Lower leg skin (tissue), 4 donors: ENCODE measurements at regions not wholly inside any gene's neighbourhood (a gene's known extent, or its start where the extent isn't known, plus 50 kb on each side); places are given as distances from the start of the nearest gene placed in this dataset.

ENCODE experiments used
- DNase-seq, 2 donors: peaks; one replicate each; pipeline ENCODE4 v3.0.0-alpha.2; 2019; ENCODE audit warnings: low spot score in 2 of 2
- H3K4me3 ChIP-seq: fragments of 200-600 bp; sonication (generic); 2 replicates; pipeline ENCODE4 v1.5.1; 2017; ENCODE audit warnings: mild to moderate bottlenecking, low read depth; ENCODE audit not compliant: poor library complexity, severe bottlenecking
- POLR2A ChIP-seq, 2 donors: fragments of 450-650 bp; IDR thresholded peaks; one replicate each; pipeline ENCODE4 v1.6.1; 2016 to 2017; ENCODE audit warnings: antibody characterized with exemption in 2 of 2, mild to moderate bottlenecking in 1 of 2, moderate library complexity in 1 of 2
- WGBS, 2 donors: methylation state at CpG; one replicate each; pipeline ENCODE4 v1.1.5; 2018; 5-methylcytosine and 5-hydroxymethylcytosine counted together
- intact Hi-C: fragments of 100-400 bp; cut with DNase I; formaldehyde crosslinking; loops from one replicate; pipeline ENCODE4 v1.15.0; 2023; ENCODE audit warnings: low total_unique reads
- TF ChIP-seq, protein P1 (sequence below), 3 donors: fragments of 450-650 bp; IDR thresholded peaks; one replicate each; pipeline ENCODE4 v1.5.1; 2016; ENCODE audit warnings: antibody characterized with exemption in 3 of 3, mild to moderate bottlenecking in 3 of 3, moderate library complexity in 2 of 3

DNA sequence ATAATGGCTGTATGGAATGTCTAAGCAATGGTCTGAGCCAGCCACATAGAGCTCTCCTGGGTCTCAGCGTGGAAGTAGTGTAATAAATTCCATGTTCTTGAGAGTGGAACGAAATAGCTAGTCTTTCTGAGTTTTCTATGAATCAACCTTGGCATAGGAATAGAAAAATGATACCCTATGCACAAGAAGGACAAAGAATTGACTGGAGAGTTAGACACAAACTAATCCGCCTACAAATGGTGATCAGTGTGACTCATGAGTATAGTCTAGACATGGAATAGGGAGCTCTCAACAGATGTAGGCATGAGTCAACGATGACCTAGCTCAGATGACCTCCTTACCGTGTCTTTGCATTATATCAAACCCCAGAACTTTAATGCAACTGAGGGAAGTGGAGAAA lies 256.8 kb upstream of the GRIN3A start:
- 53 to 68% methylated on average over 5 of the region's 5 CpGs for WGBS, 2 donors
- TF ChIP-seq POLR2A (IDR thresholded peaks at IDR 0.05) = no peak
- TF ChIP-seq, protein P1, sequence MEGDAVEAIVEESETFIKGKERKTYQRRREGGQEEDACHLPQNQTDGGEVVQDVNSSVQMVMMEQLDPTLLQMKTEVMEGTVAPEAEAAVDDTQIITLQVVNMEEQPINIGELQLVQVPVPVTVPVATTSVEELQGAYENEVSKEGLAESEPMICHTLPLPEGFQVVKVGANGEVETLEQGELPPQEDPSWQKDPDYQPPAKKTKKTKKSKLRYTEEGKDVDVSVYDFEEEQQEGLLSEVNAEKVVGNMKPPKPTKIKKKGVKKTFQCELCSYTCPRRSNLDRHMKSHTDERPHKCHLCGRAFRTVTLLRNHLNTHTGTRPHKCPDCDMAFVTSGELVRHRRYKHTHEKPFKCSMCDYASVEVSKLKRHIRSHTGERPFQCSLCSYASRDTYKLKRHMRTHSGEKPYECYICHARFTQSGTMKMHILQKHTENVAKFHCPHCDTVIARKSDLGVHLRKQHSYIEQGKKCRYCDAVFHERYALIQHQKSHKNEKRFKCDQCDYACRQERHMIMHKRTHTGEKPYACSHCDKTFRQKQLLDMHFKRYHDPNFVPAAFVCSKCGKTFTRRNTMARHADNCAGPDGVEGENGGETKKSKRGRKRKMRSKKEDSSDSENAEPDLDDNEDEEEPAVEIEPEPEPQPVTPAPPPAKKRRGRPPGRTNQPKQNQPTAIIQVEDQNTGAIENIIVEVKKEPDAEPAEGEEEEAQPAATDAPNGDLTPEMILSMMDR (IDR thresholded peaks at IDR 0.05) = no peak
- H3K4me3 ChIP-seq = no peak overlapping the region
- intact Hi-C loops = no loop called here
- no peak for DNase-seq

DNA sequence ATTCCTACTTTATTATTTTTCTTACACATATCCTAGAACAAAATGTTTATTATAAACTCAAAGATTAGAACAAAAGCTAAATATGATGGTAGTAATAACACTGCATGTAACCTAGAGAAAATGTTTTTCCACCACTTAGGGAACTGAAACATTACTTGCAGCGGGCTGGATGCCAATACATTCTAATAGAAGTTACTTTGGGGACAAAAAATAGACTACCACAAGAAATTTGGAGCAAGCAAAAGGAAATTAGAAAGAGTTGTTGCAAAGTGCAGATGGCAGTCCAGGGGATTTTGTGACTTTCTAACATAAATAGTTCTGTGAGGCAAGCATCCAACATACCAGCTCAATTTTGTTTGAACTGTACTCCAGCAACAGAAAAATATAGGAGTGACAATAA lies 255.3 kb upstream of the GRIN3A start:
- H3K4me3 ChIP-seq = no peak overlapping the region
- WGBS, 2 donors = 56 to 59% methylated on average over 1 of the region's 1 CpG
- DNase-seq = no peak
- intact Hi-C loops = no loop called here
- TF ChIP-seq, protein P1 (IDR thresholded peaks at IDR 0.05) = no peak
- TF ChIP-seq POLR2A (IDR thresholded peaks at IDR 0.05) = no peak

DNA sequence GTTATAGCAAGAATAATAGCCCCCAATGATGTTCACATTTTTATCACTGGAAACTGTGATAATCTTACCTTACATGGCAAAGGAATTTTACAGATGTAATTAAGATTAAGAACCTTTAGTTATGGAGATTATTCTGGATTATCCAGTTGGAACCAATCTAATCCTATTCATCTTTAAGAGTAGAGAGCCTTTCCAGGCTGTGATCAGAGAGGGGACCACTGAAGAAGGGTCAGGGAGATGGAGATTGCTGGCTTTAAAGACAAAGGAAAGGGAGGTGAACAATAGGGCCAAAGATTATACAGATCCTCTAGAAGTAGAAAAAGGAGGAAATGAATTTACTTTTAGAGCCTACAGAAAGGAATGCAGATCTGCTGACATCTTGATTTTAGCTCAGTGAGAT lies 253.5 kb upstream of the GRIN3A start:
- no peak for DNase-seq
- no peak overlapping the region for H3K4me3 ChIP-seq
- intact Hi-C loops = no loop called here
- TF ChIP-seq, protein P1 (IDR thresholded peaks at IDR 0.05) = no peak
- no peak for TF ChIP-seq POLR2A (IDR thresholded peaks at IDR 0.05)

DNA sequence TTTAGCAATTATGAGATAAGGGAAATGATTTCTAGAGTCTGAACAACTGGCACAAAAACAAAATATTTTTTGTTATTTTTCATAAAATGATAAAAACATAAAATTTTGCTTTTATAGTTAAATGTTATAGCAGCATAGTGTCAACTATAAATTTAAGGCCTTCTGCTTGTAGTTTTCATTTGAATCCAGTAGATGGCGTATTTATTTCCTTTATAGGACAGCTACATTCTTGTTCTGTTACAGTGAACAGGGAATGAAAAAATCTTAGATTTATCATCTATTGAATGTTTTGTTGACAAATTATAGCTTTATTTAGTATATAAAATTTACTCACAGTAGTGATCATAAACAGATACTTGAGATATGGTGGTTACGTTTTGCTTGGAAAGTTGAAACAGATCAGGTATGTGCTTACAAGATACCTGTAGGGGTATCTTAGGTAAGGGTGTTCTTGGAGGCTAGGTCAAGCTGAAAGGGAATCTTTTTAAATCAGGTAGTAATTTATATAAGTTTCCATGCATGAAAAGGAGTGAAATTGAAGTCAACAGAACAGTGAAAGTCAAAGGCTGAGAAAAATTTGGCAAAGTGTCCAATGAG lies 239.3 kb upstream of the GRIN3A start:
- no peak for DNase-seq
- 2 to 5% methylated on average over 2 of the region's 2 CpGs for WGBS, 2 donors
- H3K4me3 ChIP-seq = no peak overlapping the region
- intact Hi-C loops = no loop called here
- TF ChIP-seq, protein P1 (IDR thresholded peaks at IDR 0.05) = no peak
- no peak for TF ChIP-seq POLR2A (IDR thresholded peaks at IDR 0.05)

DNA sequence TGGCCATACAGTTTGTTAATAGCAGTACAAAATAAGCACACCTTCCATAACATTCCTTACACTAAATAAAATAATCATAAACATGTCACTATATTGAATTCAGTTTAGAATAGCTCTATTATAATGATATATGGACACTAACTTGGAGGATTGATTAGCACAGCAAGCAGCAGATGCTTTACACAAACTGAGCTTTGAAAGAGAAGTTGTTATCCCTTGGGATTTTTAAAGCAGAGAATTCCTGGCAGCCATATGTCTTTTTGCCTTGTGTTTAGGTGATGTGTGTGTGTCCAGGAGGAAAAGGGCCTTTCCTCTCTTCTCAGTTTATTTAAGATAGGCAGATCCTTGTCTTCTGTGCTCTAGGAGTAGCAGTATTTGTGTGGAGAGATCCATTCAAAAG lies 232.2 kb upstream of the GRIN3A start:
- no peak for DNase-seq
- intact Hi-C loops = no loop called here
- no peak overlapping the region for H3K4me3 ChIP-seq
- TF ChIP-seq, protein P1 (IDR thresholded peaks at IDR 0.05) = no peak
- no peak for TF ChIP-seq POLR2A (IDR thresholded peaks at IDR 0.05)

DNA sequence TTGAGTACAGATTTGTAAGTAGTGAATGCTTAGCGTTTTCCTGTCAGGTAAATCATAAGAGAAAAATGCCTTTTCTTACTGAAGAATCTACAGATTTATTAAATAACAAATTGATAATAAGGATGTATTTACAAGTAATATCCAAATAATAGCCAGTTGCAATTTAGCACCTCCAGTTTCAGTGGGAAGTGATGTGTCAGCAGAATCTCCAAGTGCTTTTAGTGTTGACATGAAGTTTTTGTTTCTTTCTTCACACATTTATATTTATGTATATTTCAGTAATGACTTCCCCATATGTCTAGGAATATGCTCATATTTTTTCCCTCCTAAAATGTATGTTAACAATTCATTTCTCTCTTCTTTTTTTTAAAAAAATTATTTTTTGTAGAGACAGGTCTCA lies 229.9 kb upstream of the GRIN3A start:
- 91 to 96% methylated on average over 1 of the region's 1 CpG for WGBS, 2 donors
- no peak for TF ChIP-seq POLR2A (IDR thresholded peaks at IDR 0.05)
- TF ChIP-seq, protein P1 (IDR thresholded peaks at IDR 0.05) = no peak
- no peak overlapping the region for H3K4me3 ChIP-seq
- DNase-seq = no peak
- intact Hi-C loops = no loop called here
